OCI-LY3 (cell line): ENCODE measurements at regions not wholly inside any gene's neighbourhood (a gene's known extent, or its start where the extent isn't known, plus 50 kb on each side); places are given as distances from the start of the nearest gene placed in this dataset.

Source experiments
- H2AFZ ChIP-seq: fragments of 200-600, 300-600 bp; shearing (Covaris generic); 2 replicates; pipeline ENCODE4 v1.6.0; 2014; ENCODE audit warnings: antibody characterized with exemption, low read depth, low read length
- H3K27ac ChIP-seq: fragments of 200-600, 300-600 bp; sonication (generic); 2 replicates; pipeline ENCODE4 v1.5.1; 2014; ENCODE audit warnings: mild to moderate bottlenecking, low read length, moderate library complexity, mixed read lengths
- H3K27me3 ChIP-seq: fragments of 200-600, 300-600 bp; sonication (generic); 2 replicates; pipeline ENCODE4 v1.6.1; 2014; ENCODE audit warnings: low read depth, low read length, mixed read lengths
- H3K36me3 ChIP-seq: fragments of 200-600, 300-600 bp; sonication (generic); replicated peaks from 2 replicates; pipeline ENCODE3; 2014; ENCODE audit warnings: low read depth, low read length, mixed read lengths
- H3K4me1 ChIP-seq: fragments of 300-600, 200-600 bp; sonication (generic); 2 replicates; pipeline ENCODE4 v1.6.1; 2014; ENCODE audit warnings: low read length, mixed read lengths
- H3K4me2 ChIP-seq: fragments of 200-600, 300-600 bp; sonication (generic); 2 replicates; pipeline ENCODE4 v1.6.1; 2014; ENCODE audit warnings: low read length, mixed read lengths
- H3K4me3 ChIP-seq: fragments of 300-600, 200-600 bp; sonication (generic); 2 replicates; pipeline ENCODE4 v1.5.1; 2014; ENCODE audit warnings: antibody characterized with exemption, mild to moderate bottlenecking, low read length, moderate library complexity
- H3K79me2 ChIP-seq: fragments of 300-600, 200-600 bp; shearing (Covaris generic); 2 replicates; pipeline ENCODE4 v1.6.1; 2014; ENCODE audit warnings: mild to moderate bottlenecking, low read length, mixed read lengths
- H3K9ac ChIP-seq: fragments of 300-600, 200-600 bp; shearing (Covaris generic); 2 replicates; pipeline ENCODE4 v1.6.0; 2014; ENCODE audit warnings: mild to moderate bottlenecking, low read length, moderate library complexity
- H3K9me3 ChIP-seq: fragments of 200-600, 300-600 bp; shearing (Covaris generic); 2 replicates; pipeline ENCODE4 v1.6.1; 2014; ENCODE audit warnings: low read length, mixed read lengths; ENCODE audit not compliant: insufficient read depth
- H4K20me1 ChIP-seq: fragments of 200-600, 300-600 bp; sonication (generic); 2 replicates; pipeline ENCODE4 v1.6.1; 2016; ENCODE audit warnings: low read length, mixed read lengths; ENCODE audit not compliant: insufficient read depth
- CTCF ChIP-seq: fragments of 200-600, 300-600 bp; sonication (generic); IDR thresholded peaks from 2 replicates; pipeline ENCODE4 v1.5.1; 2014; ENCODE audit warnings: antibody characterized with exemption, low read length, low read depth
- EZH2phosphoT487 ChIP-seq: fragments of 200-600 bp; shearing (Covaris generic); IDR thresholded peaks from 2 replicates; pipeline ENCODE4 v1.6.1; 2018; ENCODE audit warnings: antibody characterized with exemption, mixed run types, low read depth

DNA sequence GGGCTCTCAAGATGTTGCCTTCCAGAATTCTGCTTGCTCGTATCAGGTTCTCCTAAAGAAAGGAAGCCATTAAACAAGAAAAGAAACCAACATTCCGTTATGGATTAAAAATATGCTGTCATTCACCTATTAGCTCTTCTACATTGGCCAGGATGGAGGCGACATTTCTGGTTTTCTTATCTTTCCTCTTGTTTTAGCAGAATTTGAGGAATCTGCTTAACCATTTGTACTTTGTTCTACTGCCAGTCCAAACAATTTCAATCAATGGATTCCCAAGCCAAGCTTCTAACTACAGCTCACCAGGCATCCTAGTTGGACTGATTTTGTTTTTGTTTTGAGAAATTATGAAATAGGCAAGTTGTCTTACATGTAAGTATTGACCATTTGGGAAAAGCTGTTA lies 164.6 kb upstream of the TSC22D2 start:
- Histone ChIP-seq H3K27me3 (peaks cover 23% of the 10 kb centered on the region; the same call in 1 of the 2 replicates), H3K9me3 (no peaks in the 10 kb centered on the region), H3K4me1 (peaks cover 12% of the 10 kb centered on the region), H2AFZ (no peak overlapping the region), H3K27ac (no peak overlapping the region), H3K36me3 (no peaks in the 10 kb centered on the region), H3K9ac (no peak overlapping the region), H3K79me2 (no peaks in the 10 kb centered on the region), H4K20me1 (no peaks in the 10 kb centered on the region), H3K4me3 (no peak overlapping the region), H3K4me2 (no peak overlapping the region)
- TF ChIP-seq EZH2phosphoT487 (no peak), CTCF (no peak)

- no peaks in the 10 kb centered on the region for H3K9me3 ChIP-seq
- peaks cover 5% of the 10 kb centered on the region for H3K4me1 ChIP-seq
- H3K36me3 ChIP-seq: no peaks in the 10 kb centered on the region
- H3K4me2 ChIP-seq: no peak overlapping the region
- no peak overlapping the region for H2AFZ ChIP-seq
- no peaks in the 10 kb centered on the region for H3K79me2 ChIP-seq
- H4K20me1 ChIP-seq: no peaks in the 10 kb centered on the region
- TF ChIP-seq CTCF (no peak), EZH2phosphoT487 (no peak)
- peaks cover 23% of the 10 kb centered on the region; the same call in 1 of the 2 replicates for H3K27me3 ChIP-seq
- no peak overlapping the region for H3K9ac ChIP-seq
- no peak overlapping the region for H3K27ac ChIP-seq
- H3K4me3 ChIP-seq: no peak overlapping the region
These were observed 165.7 kb upstream of the TSC22D2 start for GRCh38 chr3:150242220-150242936.

- TF ChIP-seq CTCF: no peak
- TF ChIP-seq EZH2phosphoT487: no peak
- no peak overlapping the region for H3K4me2 ChIP-seq
- H3K4me3 ChIP-seq: no peak overlapping the region
- no peaks in the 10 kb centered on the region for H3K79me2 ChIP-seq
- no peaks in the 10 kb centered on the region for H3K36me3 ChIP-seq
- H3K27me3 ChIP-seq: peaks cover 23% of the 10 kb centered on the region; the same call in 1 of the 2 replicates
- no peaks in the 10 kb centered on the region for H3K9me3 ChIP-seq
- H3K27ac ChIP-seq: no peak overlapping the region
- no peaks in the 10 kb centered on the region for H4K20me1 ChIP-seq
- H3K4me1 ChIP-seq: peaks cover 5% of the 10 kb centered on the region
- H3K9ac ChIP-seq: no peak overlapping the region
- H2AFZ ChIP-seq: no peak overlapping the region
These were observed 167.2 kb upstream of the TSC22D2 start for GRCh38 chr3:150240891-150241290.

- Histone ChIP-seq H3K9me3 (no peaks in the 10 kb centered on the region), H3K79me2 (no peaks in the 10 kb centered on the region), H3K36me3 (no peaks in the 10 kb centered on the region), H4K20me1 (no peaks in the 10 kb centered on the region), H3K4me3 (no peak overlapping the region), H3K27ac (no peak overlapping the region), H3K4me1 (peaks cover 5% of the 10 kb centered on the region), H3K4me2 (0 out of 2 replicates have a peak overlapping the region, but pooled peaks have one; percentile 4), H3K9ac (no peak overlapping the region), H3K27me3 (peaks cover 19% of the 10 kb centered on the region; the same call in 1 of the 2 replicates), H2AFZ (no peak overlapping the region)
- TF ChIP-seq CTCF (no peak), EZH2phosphoT487 (no peak)
These were observed 168.3 kb upstream of the TSC22D2 start for GRCh38 chr3:150239766-150240165.
